ENCODE measurements at regions not wholly inside any gene's neighbourhood (a gene's known extent, or its start where the extent isn't known, plus 50 kb on each side); places are given as distances from the start of the nearest gene placed in this dataset.

GRCh38 chr13:28560612-28561011, 65.7 kb upstream of the FLT1 start:
- TF ChIP-seq EZH2 (IDR thresholded peaks at IDR 0.05; ENCODE audit: insufficient read depth, poor library complexity, severe bottlenecking) (no peak), EZH2phosphoT487 (IDR thresholded peaks at IDR 0.05; ENCODE audit: insufficient read depth, low read depth) (no peak)
